HEK293 (cell line): ENCODE measurements at regions not wholly inside any gene's neighbourhood (a gene's known extent, or its start where the extent isn't known, plus 50 kb on each side); places are given as distances from the start of the nearest gene placed in this dataset.

Experiments used
- CTCF ChIA-PET: fragments of 350-600 bp; formaldehyde crosslinking; extraction: SDS; loops from one replicate; lab custom pipeline; 2021; ENCODE audit warnings: antibody characterized with exemption; lab: Yijun Ruan, JAX
- POLR2A ChIA-PET: fragments of 300-600 bp; formaldehyde crosslinking; extraction: SDS; loops from one replicate; lab custom pipeline; 2020; ENCODE audit warnings: antibody characterized with exemption, inconsistent platforms; lab: Yijun Ruan, JAX
- H3K27ac ChIP-seq: fragments of 200-500 bp; sonication (Bioruptor generic); 2 replicates; pipeline ENCODE4 v1.5.1; 2014; ENCODE audit warnings: low read depth, low read length, control low read depth, inconsistent platforms; ENCODE audit errors: extremely low read depth
- H3K36me3 ChIP-seq, 2 experiments: fragments of 200-500 bp in 1 of 2; sonication (Bioruptor generic) in 1 of 2; 1 replicate in 1 of 2; 2 replicates in 1 of 2; pipeline ENCODE4 v1.5.1; 2014 to 2017; ENCODE audit warnings: inconsistent platforms in 2 of 2, low read length in 2 of 2; ENCODE audit not compliant: control insufficient read depth in 2 of 2, insufficient read depth in 1 of 2
- H3K4me1 ChIP-seq: fragments of 200-500 bp; sonication (Bioruptor generic); 2 replicates; pipeline ENCODE4 v1.5.1; 2014; ENCODE audit warnings: mild to moderate bottlenecking, low read length, inconsistent platforms; ENCODE audit not compliant: control insufficient read depth, insufficient read depth
- H3K4me3 ChIP-seq: 2 replicates; pipeline ENCODE4 v1.5.1; 2011; ENCODE audit warnings: low read depth, mild to moderate bottlenecking, control low read depth, low read length, moderate library complexity
- H3K9me3 ChIP-seq: fragments of 200-500 bp; sonication (Bioruptor generic); 2 replicates; pipeline ENCODE4 v1.5.1; 2014; ENCODE audit warnings: low read depth, low read length, inconsistent platforms; ENCODE audit not compliant: control insufficient read depth, insufficient read depth
- FEZF1 ChIP-seq: fragments of 450-650 bp; formaldehyde crosslinking; IDR thresholded peaks from 2 replicates; pipeline ENCODE4 v1.5.1; 2016; ENCODE audit warnings: missing biosample characterization, missing genetic modification characterization
- GFI1B ChIP-seq: fragments of 450-650 bp; formaldehyde crosslinking; IDR thresholded peaks from 2 replicates; pipeline ENCODE4 v1.5.1; 2016; ENCODE audit warnings: missing biosample characterization, missing genetic modification characterization
- GLIS2 ChIP-seq: fragments of 450-650 bp; formaldehyde crosslinking; IDR thresholded peaks from 2 replicates; pipeline ENCODE4 v1.5.1; 2016; ENCODE audit warnings: missing biosample characterization, missing genetic modification characterization
- HOXA7 ChIP-seq: sonication (generic); formaldehyde crosslinking; IDR thresholded peaks from 2 replicates; pipeline ENCODE4 v1.8.1; 2022; ENCODE audit warnings: missing genetic modification reagents, borderline replicate concordance
- HOXC10 ChIP-seq: sonication (generic); formaldehyde crosslinking; IDR thresholded peaks from 2 replicates; pipeline ENCODE4 v1.8.1; 2023; ENCODE audit warnings: mild to moderate bottlenecking, missing genetic modification reagents
- KLF16 ChIP-seq: fragments of 450-650 bp; formaldehyde crosslinking; IDR thresholded peaks from 2 replicates; pipeline ENCODE4 v1.5.1; 2017; ENCODE audit warnings: missing biosample characterization, missing genetic modification characterization
- MZF1 ChIP-seq: fragments of 450-650 bp; formaldehyde crosslinking; IDR thresholded peaks from 2 replicates; pipeline ENCODE4 v1.5.1; 2017; ENCODE audit warnings: missing biosample characterization, missing genetic modification characterization, borderline replicate concordance
- PRDM1 ChIP-seq: fragments of 450-650 bp; formaldehyde crosslinking; IDR thresholded peaks from 2 replicates; pipeline ENCODE4; 2016; ENCODE audit warnings: missing biosample characterization, missing genetic modification characterization
- PRDM10 ChIP-seq: fragments of 450-650 bp; formaldehyde crosslinking; IDR thresholded peaks from 2 replicates; pipeline ENCODE4 v1.5.1; 2016; ENCODE audit warnings: missing biosample characterization, missing genetic modification characterization
- SP3 ChIP-seq: fragments of 450-650 bp; formaldehyde crosslinking; IDR thresholded peaks from 2 replicates; pipeline ENCODE4 v1.5.1; 2016; ENCODE audit warnings: missing biosample characterization, missing genetic modification characterization
- ZBTB11 ChIP-seq: fragments of 450-650 bp; formaldehyde crosslinking; conservative IDR thresholded peaks from 2 replicates; pipeline ENCODE4 v1.5.1; 2016; ENCODE audit warnings: low read depth, missing biosample characterization, missing genetic modification characterization
- ZBTB26 ChIP-seq: fragments of 450-650 bp; formaldehyde crosslinking; optimal IDR thresholded peaks from 2 replicates; pipeline ENCODE3; 2016; ENCODE audit warnings: missing biosample characterization, mild to moderate bottlenecking, missing genetic modification characterization
- ZBTB48 ChIP-seq: fragments of 450-650 bp; formaldehyde crosslinking; IDR thresholded peaks from 2 replicates; pipeline ENCODE4 v1.5.1; 2016; ENCODE audit warnings: missing biosample characterization, missing genetic modification characterization
- ZNF174 ChIP-seq: fragments of 450-650 bp; formaldehyde crosslinking; IDR thresholded peaks from 2 replicates; pipeline ENCODE4 v1.5.0; 2017; ENCODE audit warnings: missing biosample characterization, mild to moderate bottlenecking, missing genetic modification characterization
- ZNF404 ChIP-seq: fragments of 450-650 bp; formaldehyde crosslinking; IDR thresholded peaks from 2 replicates; pipeline ENCODE4 v1.5.1; 2017; ENCODE audit warnings: missing biosample characterization, missing genetic modification characterization
- ZNF549 ChIP-seq: fragments of 450-650 bp; IDR thresholded peaks from 2 replicates; pipeline ENCODE4 v1.5.1; 2018; ENCODE audit warnings: missing biosample characterization, missing genetic modification characterization, mild to moderate bottlenecking, inconsistent platforms, moderate library complexity
- ZNF571 ChIP-seq: fragments of 450-650 bp; formaldehyde crosslinking; IDR thresholded peaks from 2 replicates; pipeline ENCODE4 v1.5.0; 2017; ENCODE audit warnings: missing biosample characterization, missing genetic modification characterization
- ZNF704 ChIP-seq: fragments of 450-650 bp; formaldehyde crosslinking; IDR thresholded peaks from 2 replicates; pipeline ENCODE4 v1.5.1; 2016; ENCODE audit warnings: missing biosample characterization, missing genetic modification characterization
- ZNF792 ChIP-seq: fragments of 450-650 bp; formaldehyde crosslinking; IDR thresholded peaks from 2 replicates; pipeline ENCODE4 v1.5.1; 2016; ENCODE audit warnings: missing biosample characterization, missing genetic modification characterization
- ZNF837 ChIP-seq: fragments of 450-650 bp; formaldehyde crosslinking; IDR thresholded peaks from 2 replicates; pipeline ENCODE4 v1.5.1; 2016; ENCODE audit warnings: missing biosample characterization, missing genetic modification characterization

GRCh38 chr10:83892737-83893136, 246.6 kb upstream of the GHITM start (continued):
- TF ChIP-seq ZBTB11 (tag by site-specific recombination) (no peak), ZBTB26 (tag by site-specific recombination) (no peak), ZNF837 (no peak), GLIS2 (tag by site-specific recombination) (no peak), ZNF571 (no peak), ZNF174 (tag by site-specific recombination) (no peak)
- TF ChIP-seq, all 188 proteins: peak for 0

GRCh38 chr10:83896219-83896618, 243.1 kb upstream of the GHITM start:
- POLR2A ChIA-PET: no interaction called here
- H3K4me1 ChIP-seq: no peaks in the 10 kb centered on the region
- CTCF ChIA-PET: no interaction called here
- H3K36me3 ChIP-seq: no peaks in the 10 kb centered on the region
- TF ChIP-seq ZBTB48 (no peak), SP3 (no peak), ZNF792 (tag by site-specific recombination) (no peak), GFI1B (tag by site-specific recombination) (no peak), HOXC10 (CRISPR knock-in tag) (no peak), FEZF1 (tag by site-specific recombination) (no peak), PRDM1 (no peak), ZNF549 (no peak), HOXA7 (CRISPR knock-in tag) (no peak), KLF16 (no peak), ZNF404 (tag by site-specific recombination) (no peak), PRDM10 (tag by site-specific recombination) (no peak), MZF1 (tag by site-specific recombination) (no peak), ZNF704 (tag by site-specific recombination) (no peak)
- no peaks in the 10 kb centered on the region for H3K9me3 ChIP-seq
- no peak overlapping the region for H3K4me3 ChIP-seq
- no peak overlapping the region for H3K27ac ChIP-seq
